H1 (cell line): ENCODE measurements at regions not wholly inside any gene's neighbourhood (a gene's known extent, or its start where the extent isn't known, plus 50 kb on each side); places are given as distances from the start of the nearest gene placed in this dataset.

ENCODE experiments used
- CBX8 ChIP-seq: fragments of 300-800, 300-1000 bp; sonication (generic); IDR thresholded peaks from 2 replicates; pipeline ENCODE4 v1.7.1; 2016; ENCODE audit warnings: low read depth, low read length, borderline replicate concordance
- TF ChIP-seq, protein P1 (sequence below): IDR thresholded peaks from 2 replicates; pipeline ENCODE4 v1.6.1; 2012; ENCODE audit warnings: inconsistent platforms

DNA sequence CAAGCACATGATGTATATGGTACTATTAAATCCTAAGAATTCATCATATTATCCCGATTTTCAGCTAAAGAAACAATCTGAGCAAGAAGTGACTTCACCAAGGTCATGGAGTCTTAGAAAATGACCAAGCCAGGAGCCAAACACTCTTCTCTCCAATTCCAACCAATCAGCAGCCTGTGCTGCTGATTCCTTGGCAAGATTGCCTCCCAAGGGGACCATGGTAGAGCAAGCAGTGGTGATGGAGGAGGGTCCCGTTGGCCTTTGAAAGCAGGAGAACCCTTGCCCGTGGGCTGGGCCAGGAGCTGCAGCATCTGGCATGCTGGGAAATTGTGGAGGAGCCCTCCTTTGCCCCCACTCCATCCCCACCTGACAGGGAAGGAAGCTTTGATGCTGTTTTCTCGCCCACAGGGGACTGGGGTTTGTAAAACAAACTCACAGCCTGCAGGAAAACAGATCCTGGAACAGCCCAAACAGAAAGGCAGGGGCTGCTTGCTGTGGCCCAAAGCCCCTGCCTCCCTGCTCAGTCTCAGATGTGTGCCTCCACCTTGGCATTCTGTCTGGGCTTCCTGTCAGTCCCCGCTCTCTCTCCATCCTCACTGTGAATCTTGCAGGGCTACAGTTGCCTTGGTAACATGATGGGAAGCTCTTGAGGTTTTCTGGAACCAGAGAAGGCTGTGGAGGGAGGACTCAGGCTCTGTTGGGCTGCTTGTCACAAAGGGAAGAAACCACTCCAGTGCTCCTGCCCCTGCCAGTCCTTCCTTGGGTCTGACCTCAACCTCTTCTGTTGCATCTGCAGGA is 70.8 kb upstream of the HSPA9 start (continued):
- no peak for TF ChIP-seq CBX8
- TF ChIP-seq, protein P1, sequence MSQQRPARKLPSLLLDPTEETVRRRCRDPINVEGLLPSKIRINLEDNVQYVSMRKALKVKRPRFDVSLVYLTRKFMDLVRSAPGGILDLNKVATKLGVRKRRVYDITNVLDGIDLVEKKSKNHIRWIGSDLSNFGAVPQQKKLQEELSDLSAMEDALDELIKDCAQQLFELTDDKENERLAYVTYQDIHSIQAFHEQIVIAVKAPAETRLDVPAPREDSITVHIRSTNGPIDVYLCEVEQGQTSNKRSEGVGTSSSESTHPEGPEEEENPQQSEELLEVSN: no peak
- TF ChIP-seq, all 59 proteins: peak for 0
